ENCODE measurements at regions not wholly inside any gene's neighbourhood (a gene's known extent, or its start where the extent isn't known, plus 50 kb on each side); places are given as distances from the start of the nearest gene placed in this dataset.

DNA sequence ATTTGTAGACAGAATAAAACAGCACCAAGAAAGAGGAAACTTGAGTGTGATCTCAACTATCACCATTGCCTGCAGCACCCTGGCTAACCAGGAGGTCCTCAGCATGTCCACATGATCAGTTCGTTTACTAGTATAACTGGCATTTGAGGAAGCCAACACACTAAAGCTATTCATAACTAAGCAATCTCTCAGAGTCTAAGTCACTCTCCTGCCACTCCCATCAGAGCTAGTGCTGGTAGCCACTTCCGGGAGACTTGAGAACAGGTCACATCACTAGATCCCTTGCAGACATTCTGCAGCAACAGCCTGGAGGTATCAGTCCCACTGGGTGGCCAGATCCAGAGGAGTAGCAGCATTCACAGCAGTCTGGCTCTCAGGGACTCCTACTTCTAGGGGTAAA, 352.9 kb upstream of the OR4E1 start:
- no peak for DNase-seq (ENCODE audit: low read depth)
- H3K4me3 ChIP-seq (ENCODE audit: control insufficient read depth, low read depth, low read length): no peak overlapping the region
- TF ChIP-seq, protein P1, sequence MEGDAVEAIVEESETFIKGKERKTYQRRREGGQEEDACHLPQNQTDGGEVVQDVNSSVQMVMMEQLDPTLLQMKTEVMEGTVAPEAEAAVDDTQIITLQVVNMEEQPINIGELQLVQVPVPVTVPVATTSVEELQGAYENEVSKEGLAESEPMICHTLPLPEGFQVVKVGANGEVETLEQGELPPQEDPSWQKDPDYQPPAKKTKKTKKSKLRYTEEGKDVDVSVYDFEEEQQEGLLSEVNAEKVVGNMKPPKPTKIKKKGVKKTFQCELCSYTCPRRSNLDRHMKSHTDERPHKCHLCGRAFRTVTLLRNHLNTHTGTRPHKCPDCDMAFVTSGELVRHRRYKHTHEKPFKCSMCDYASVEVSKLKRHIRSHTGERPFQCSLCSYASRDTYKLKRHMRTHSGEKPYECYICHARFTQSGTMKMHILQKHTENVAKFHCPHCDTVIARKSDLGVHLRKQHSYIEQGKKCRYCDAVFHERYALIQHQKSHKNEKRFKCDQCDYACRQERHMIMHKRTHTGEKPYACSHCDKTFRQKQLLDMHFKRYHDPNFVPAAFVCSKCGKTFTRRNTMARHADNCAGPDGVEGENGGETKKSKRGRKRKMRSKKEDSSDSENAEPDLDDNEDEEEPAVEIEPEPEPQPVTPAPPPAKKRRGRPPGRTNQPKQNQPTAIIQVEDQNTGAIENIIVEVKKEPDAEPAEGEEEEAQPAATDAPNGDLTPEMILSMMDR (IDR thresholded peaks at IDR 0.05; ENCODE audit: control insufficient read depth, insufficient read depth, low read depth, low read length, missing control alignments): no peak

DNA sequence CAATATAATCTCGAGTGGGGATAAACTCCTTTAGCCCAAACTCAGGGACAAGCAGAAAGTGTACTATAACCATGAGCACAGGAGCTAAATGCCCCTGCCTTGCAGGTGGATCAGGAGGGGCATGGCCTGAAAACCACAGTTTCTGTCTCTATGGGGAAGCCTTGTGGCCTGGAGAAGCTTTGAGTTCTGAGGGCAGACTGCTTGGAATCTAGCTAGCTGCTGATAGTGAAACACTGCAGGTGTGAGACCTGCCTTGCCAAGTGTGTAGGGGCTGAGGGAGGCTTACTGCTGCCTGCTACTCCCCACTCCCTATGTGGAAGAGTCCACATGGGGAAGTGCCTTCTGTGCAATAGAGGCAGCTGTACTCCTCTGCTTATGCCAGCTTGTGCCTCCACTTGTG, 352.3 kb upstream of the OR4E1 start:
- TF ChIP-seq, protein P1 (IDR thresholded peaks at IDR 0.05; ENCODE audit: control insufficient read depth, insufficient read depth, low read depth, low read length, missing control alignments): no peak
- H3K4me3 ChIP-seq (ENCODE audit: control insufficient read depth, low read depth, low read length): no peak overlapping the region
- no peak for DNase-seq (ENCODE audit: low read depth)

DNA sequence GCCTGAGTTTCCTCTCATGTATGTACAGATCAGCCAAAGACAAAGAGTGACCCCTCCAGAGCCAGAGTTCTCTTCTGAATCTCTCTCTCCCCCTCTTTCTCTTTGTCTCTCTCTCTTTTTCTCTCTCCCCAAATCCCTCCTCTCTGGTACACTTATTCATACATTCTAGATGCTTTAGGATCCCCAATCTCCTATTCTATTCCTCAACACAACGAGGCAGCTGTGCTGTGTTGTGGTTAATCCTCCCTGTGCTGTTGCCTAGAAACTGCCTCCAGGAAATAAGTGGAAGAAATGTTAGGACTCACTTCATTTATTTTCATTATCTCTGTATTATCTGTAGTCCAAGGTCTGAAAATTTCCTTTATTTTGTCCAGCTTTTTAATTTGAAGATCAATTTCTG, 350.5 kb upstream of the OR4E1 start:
- no peak for DNase-seq (ENCODE audit: low read depth)
- no peak overlapping the region for H3K4me3 ChIP-seq (ENCODE audit: control insufficient read depth, low read depth, low read length)
- TF ChIP-seq, protein P1 (IDR thresholded peaks at IDR 0.05; ENCODE audit: control insufficient read depth, insufficient read depth, low read depth, low read length, missing control alignments): no peak

DNA sequence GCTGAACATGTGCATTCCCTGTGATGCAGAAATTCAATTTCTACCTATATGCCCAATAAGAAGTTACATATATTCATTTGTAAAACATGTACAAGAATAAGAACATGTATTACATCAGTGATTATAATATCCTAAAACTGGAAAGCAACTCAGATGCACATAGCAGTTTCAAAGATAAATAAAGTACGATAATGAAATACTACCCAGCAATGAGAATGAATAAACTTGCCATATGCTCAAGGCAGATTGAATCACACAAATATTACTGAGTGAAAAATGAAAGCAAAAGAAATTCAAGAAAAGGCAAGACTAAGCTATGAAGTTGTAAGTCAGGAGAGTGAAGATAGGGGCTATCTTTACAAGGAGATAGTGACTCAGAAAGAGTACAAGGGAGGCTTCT, 345.3 kb upstream of the OR4E1 start:
- H3K4me3 ChIP-seq (ENCODE audit: control insufficient read depth, low read depth, low read length): no peak overlapping the region
- DNase-seq (ENCODE audit: low read depth): no peak
- TF ChIP-seq, protein P1 (IDR thresholded peaks at IDR 0.05; ENCODE audit: control insufficient read depth, insufficient read depth, low read depth, low read length, missing control alignments): no peak

DNA sequence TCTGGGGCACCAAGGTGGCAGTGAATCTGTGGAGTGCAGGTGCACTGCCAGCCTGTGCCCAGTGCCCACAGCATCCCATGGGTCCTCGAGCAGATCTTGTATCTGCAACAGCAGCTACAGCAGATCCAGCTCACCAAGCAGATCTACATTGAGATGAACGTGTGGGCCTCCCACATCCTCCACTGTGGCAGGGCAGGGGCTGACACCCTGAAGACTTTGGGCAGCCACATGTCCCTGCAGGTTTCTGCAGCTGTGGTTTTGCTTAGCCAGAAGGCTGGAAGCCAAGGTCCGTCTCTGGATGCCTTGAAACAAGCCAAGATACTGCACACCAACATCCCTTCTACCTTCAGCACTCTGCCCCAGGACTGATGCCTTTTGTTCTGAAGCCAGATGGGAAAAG, 338.8 kb upstream of the OR4E1 start:
- DNase-seq (ENCODE audit: low read depth): no peak
- no peak overlapping the region for H3K4me3 ChIP-seq (ENCODE audit: control insufficient read depth, low read depth, low read length)
- TF ChIP-seq, protein P1 (IDR thresholded peaks at IDR 0.05; ENCODE audit: control insufficient read depth, insufficient read depth, low read depth, low read length, missing control alignments): no peak

DNA sequence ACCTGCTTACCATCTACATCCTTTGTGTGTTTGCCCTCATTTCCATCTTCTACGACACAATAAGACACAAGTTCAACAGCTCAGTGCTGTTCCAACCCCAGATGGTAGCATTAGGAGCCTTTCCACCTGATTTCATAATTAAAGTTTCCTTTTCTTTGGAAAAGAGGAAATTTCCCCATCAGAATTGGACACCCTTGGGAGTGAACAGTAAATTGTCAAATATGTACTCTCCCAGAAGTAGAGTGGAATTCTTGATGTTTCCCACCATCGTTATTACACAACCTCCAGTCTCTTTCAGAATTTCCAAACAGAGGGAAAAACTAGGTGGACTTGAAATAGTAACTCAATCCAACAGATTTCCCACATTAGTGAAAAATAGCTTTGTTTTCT, 337.6 kb upstream of the OR4E1 start:
- TF ChIP-seq, protein P1 (IDR thresholded peaks at IDR 0.05; ENCODE audit: control insufficient read depth, insufficient read depth, low read depth, low read length, missing control alignments): no peak
- no peak for DNase-seq (ENCODE audit: low read depth)
- no peak overlapping the region for H3K4me3 ChIP-seq (ENCODE audit: control insufficient read depth, low read depth, low read length)

Measured in AG09309 (cell line).